Neutrophil (primary cell): ENCODE measurements at regions not wholly inside any gene's neighbourhood (a gene's known extent, or its start where the extent isn't known, plus 50 kb on each side); places are given as distances from the start of the nearest gene placed in this dataset.
"Not testable (repeated sequence)": the region's sequence is repeated elsewhere in the genome, so short reads cannot be mapped to it uniquely, and the experiment has no call there.

Experiments
- H3K27ac ChIP-seq: fragments of 200-600 bp; sonication (generic); 2 replicates; pipeline ENCODE4 v1.5.1; 2016; ENCODE audit warnings: mild to moderate bottlenecking, moderate library complexity
- H3K27me3 ChIP-seq: fragments of 200-600 bp; sonication (generic); 2 replicates; pipeline ENCODE4 v1.6.0; 2016; ENCODE audit warnings: mild to moderate bottlenecking
- H3K36me3 ChIP-seq: fragments of 200-600 bp; sonication (generic); 2 replicates; pipeline ENCODE4 v1.5.1; 2017
- H3K4me1 ChIP-seq, 2 experiments: fragments of 200-600 bp in 1 of 2; sonication (generic) in 1 of 2; 1 replicate in 1 of 2; 2 replicates in 1 of 2; pipeline versions ENCODE4 v1.5.1 to v1.6.1; 2013 to 2016; ENCODE audit warnings: low read depth in 1 of 2, low read length in 1 of 2, mild to moderate bottlenecking in 1 of 2, moderate library complexity in 1 of 2; ENCODE audit not compliant: control insufficient read depth in 1 of 2, insufficient read depth in 1 of 2
- H3K4me3 ChIP-seq, 2 experiments: fragments of 200-600 bp in 1 of 2; sonication (generic) in 1 of 2; 1 replicate in 1 of 2; 2 replicates in 1 of 2; pipeline ENCODE4 v1.5.1; 2013 to 2016; ENCODE audit warnings: low read depth in 1 of 2, low read length in 1 of 2, mild to moderate bottlenecking in 1 of 2, moderate library complexity in 1 of 2
- H3K9me3 ChIP-seq: fragments of 200-600 bp; sonication (generic); 2 replicates; pipeline ENCODE4 v1.5.1; 2016
- TF ChIP-seq, protein P1 (sequence below): fragments of 200-600 bp; sonication (generic); IDR thresholded peaks from 2 replicates; pipeline ENCODE4 v1.5.1; 2016; ENCODE audit warnings: antibody characterized with exemption

DNA sequence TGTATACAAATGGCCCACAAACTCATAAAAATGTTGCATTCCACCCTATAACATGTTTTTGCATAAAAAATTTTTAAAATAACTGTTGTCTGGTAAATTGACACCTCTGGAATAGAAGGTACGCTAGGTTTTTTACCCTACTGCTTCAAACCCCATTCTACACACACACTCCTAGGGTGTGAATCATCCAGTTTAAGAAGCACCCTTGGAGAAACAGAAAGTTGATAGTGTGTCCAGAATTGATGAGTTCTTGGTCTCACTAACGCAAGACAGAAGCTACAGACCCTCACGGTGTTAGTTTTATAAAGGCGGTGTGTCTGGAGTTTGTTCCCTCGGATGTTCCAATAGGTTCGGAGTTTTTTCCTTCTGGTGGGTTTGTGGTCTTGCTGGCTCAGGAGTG, 158.5 kb downstream of the KLRB1 start:
- Histone ChIP-seq H3K4me1 (peaks cover 7 to 8% of the 10 kb centered on the region in 2 experiments), H3K27me3 (no peaks in the 10 kb centered on the region), H3K27ac (no peak overlapping the region), H3K36me3 (no peaks in the 10 kb centered on the region), H3K9me3 (no peaks in the 10 kb centered on the region), H3K4me3 (no peak overlapping the region)
- TF ChIP-seq, protein P1, sequence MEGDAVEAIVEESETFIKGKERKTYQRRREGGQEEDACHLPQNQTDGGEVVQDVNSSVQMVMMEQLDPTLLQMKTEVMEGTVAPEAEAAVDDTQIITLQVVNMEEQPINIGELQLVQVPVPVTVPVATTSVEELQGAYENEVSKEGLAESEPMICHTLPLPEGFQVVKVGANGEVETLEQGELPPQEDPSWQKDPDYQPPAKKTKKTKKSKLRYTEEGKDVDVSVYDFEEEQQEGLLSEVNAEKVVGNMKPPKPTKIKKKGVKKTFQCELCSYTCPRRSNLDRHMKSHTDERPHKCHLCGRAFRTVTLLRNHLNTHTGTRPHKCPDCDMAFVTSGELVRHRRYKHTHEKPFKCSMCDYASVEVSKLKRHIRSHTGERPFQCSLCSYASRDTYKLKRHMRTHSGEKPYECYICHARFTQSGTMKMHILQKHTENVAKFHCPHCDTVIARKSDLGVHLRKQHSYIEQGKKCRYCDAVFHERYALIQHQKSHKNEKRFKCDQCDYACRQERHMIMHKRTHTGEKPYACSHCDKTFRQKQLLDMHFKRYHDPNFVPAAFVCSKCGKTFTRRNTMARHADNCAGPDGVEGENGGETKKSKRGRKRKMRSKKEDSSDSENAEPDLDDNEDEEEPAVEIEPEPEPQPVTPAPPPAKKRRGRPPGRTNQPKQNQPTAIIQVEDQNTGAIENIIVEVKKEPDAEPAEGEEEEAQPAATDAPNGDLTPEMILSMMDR = no peak

DNA sequence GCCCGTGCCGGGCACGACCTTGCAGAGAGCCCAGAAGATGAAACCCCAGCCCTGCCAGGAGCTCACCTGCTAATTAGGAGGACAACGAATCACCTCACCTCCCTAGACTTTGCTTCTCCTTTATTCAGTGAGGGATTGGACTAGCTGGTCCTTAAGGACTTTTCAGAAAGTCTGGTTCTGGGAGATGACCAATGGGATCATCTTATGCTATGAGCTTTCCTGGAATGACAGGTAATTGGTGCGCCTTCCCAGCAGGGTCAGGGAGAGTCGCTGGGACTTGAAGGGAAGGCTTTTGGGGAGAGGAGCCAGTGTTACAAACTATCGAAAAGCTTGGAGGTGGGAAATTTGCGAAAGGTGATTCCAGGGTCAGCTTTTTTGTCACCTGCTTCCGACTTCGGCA, 159.1 kb downstream of the KLRB1 start:
- not testable (repeated sequence) for H3K9me3 ChIP-seq, H3K4me1 ChIP-seq, H3K36me3 ChIP-seq, H3K27ac ChIP-seq, H3K27me3 ChIP-seq
- peak overlapping the region; percentile 61 to 68 for H3K4me3 ChIP-seq

DNA sequence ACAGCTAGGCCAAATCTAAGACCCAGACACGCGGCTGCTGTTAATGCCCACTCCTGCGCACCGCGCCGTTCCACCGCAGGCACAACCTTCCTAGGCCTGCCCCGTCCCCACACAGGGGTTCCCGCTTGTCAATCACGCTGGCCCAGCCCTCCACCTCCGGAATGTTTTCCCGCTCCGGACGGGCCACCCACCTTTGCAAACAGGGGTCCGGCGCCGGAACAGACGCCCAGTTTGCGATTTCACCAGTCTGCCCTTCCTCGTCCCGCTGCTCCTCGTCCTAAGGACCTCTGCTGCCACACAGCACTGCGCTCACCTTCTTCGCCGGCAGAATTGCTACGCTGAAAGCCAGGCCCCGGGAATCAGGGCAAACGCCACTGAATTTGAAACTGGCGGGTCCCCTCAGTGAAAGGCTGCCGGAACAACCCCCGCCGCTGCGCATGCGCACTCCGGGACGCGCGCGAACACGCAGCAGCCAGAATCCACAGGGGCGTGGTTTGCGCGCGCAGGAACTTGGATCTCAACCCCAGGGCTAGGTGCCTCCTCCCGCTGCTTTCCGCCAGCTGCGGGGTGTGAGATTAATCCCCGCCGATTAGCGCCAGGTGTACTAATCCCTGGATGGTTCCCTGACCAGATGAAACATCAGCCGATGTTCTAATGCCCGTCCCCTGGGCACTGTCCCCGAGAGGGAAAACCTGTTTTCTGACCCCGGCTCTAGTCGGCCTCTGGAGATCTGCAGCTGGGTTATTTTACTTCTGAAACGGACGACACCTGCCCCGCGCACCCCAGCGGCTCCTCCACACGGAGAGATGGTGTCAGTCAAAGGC, 159.7 kb downstream of the KLRB1 start:
- not testable (repeated sequence) for H3K4me1 ChIP-seq, H3K36me3 ChIP-seq, H3K27me3 ChIP-seq, H3K27ac ChIP-seq, H3K9me3 ChIP-seq
- peak overlapping the region; percentile 61 to 68 for H3K4me3 ChIP-seq

DNA sequence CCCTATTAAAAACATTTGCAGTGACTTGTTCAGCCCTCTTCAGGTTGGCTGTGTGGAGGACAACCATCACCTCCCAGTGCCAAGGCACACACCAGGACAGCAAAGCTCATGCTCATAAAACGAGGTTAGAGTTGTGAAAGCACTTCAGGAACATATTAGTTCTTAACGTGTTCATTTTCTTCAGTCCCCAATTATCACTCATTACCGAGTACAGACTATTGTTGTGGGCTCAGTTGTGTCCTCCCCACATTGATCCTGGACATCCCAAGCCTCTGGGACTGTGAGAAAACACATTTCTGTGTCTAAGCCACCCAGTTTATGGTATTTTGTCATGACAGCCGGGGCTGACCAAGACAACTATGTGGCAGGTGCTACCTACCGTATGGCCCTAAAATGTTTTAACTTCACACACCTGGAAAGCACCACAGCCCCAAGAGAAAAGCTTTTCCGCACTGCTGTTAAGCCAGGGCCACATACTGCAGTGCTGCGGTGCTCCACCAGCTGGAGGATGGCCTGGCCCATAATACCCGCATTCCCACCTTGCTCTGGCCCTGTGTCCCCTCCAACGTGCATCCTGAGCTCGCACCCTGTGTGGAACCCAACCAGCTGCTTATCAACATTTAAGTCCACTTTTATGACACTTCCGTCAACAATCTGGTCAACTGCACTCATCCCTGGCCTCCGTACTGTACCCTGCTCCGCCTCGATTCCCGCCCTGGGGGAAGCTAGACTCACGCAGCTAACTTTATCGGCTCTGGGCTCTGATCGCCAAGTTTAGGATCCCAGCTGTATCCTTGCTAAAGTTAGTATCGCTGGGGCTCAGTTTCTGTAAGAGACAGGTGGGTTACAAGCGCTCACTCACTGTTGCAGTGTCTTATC, 160.6 kb downstream of the KLRB1 start:
- not testable (repeated sequence) for H3K27ac ChIP-seq, H3K27me3 ChIP-seq, H3K36me3 ChIP-seq, H3K9me3 ChIP-seq, H3K4me1 ChIP-seq
- H3K4me3 ChIP-seq = peak overlapping the region; percentile 61 to 68

DNA sequence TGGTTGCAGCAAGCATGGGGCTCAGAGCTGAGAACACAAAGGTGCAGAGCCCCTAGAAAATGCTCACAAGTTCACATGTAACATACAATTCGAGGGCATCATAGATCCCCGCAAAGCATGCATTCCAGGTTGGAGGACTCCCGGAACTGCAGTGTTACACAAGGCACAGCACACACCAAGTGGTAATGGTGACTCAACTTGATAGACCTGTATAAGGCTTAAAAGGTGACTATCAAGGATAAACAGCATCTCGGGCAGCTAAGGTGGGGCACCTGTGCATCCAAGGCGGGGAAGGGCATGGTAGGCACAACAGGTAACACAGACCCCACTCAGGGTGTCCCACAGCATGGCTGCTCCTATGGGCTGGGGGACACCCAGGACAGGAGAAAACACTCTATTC, 167.3 kb downstream of the KLRB1 start:
- not testable (repeated sequence) for H3K9me3 ChIP-seq, H3K27me3 ChIP-seq, H3K27ac ChIP-seq, H3K4me3 ChIP-seq, H3K4me1 ChIP-seq, H3K36me3 ChIP-seq

DNA sequence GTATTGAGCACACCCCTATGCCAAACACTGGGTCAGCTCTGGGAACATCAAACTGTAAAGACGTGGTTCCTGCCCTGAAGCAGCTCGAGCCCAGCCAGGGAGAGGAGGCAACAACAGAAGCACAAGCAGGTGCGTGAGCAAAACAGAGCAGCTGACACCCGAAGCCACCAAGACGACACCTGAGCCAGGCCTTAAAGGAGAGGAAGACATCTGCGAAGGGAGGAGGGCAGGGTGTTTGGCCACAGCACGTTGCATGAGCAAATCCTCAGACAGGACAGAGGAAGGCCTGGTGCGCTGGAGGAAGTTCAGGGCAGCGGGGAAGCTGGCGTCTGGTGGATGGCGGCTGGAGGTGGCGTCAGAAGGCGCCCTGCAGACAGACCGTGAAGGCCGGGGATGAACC, 172.0 kb downstream of the KLRB1 start:
- H3K27ac ChIP-seq, H3K4me3 ChIP-seq: not testable (repeated sequence)

DNA sequence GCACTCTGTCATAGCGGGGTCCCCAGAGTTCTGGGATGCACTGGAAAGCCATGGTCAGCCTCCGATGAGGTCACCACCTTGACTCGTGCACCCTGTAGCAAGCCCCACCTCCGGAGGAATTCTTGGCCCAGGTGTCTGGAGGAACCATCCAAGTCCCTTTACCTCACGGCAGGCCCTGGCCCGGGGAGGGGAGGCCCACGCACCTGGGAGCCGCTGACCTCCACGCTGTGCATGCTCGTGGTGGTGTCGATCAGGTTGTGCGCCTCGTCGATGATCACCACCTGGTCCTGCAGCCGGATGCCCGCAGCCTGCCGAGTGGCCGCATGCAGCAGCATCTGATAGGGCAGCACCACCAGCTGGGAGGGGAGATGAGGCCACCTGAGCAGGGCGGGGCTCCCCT, 177.3 kb downstream of the KLRB1 start:
- H3K36me3 ChIP-seq, H3K27me3 ChIP-seq, H3K4me3 ChIP-seq, H3K27ac ChIP-seq, H3K9me3 ChIP-seq, H3K4me1 ChIP-seq: not testable (repeated sequence)

More for the DNA sequence above, 172.0 kb downstream of the KLRB1 start:
- not testable (repeated sequence) for H3K36me3 ChIP-seq, H3K9me3 ChIP-seq, H3K27me3 ChIP-seq, H3K4me1 ChIP-seq

DNA sequence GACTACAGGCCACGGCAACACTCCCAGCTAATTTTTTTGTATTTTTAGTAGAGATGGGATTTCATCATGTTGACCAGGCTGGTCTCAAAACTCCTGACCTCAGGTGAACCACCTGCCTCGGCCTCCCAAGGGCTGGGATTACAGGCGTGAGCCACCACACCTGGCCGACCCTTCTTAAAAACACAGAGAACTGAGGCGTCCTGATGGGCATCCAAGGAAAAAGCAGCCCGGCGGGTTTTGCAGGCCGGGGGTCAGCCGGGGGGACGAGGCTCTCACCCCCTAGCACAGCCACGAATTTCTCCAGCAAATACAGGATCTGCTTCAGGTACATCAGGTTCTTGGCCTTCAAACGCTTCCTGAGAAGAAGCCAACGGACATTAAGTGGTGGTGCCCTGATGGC, 178.9 kb downstream of the KLRB1 start:
- peaks cover 11% of the 10 kb centered on the region for H3K36me3 ChIP-seq

DNA sequence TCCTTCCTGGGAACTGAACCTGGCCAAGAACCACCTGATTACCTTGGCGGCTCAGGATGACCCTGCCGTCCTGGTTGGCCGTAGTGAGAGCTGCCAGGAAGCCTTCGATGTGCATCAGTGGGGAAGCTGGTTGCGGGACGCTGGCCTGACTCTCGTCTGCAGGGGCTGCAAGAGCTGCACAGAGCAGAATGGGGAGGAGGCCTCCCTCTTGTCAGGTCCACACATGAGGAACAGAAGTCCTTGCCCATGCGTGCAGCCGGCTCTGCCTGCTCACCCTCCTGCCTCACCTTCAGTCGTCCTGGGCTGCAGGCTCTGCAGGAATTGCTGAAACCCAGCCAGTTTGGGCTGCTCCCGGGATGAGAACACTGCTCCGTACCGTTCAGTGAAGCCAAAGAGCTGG, 182.3 kb downstream of the KLRB1 start:
- H3K4me3 ChIP-seq, H3K27me3 ChIP-seq, H3K27ac ChIP-seq, H3K4me1 ChIP-seq, H3K9me3 ChIP-seq: not testable (repeated sequence)
- H3K36me3 ChIP-seq = peaks cover 16% of the 10 kb centered on the region

More for the DNA sequence above, 178.9 kb downstream of the KLRB1 start:
- H3K4me1 ChIP-seq, H3K27me3 ChIP-seq, H3K4me3 ChIP-seq, H3K27ac ChIP-seq, H3K9me3 ChIP-seq: not testable (repeated sequence)

DNA sequence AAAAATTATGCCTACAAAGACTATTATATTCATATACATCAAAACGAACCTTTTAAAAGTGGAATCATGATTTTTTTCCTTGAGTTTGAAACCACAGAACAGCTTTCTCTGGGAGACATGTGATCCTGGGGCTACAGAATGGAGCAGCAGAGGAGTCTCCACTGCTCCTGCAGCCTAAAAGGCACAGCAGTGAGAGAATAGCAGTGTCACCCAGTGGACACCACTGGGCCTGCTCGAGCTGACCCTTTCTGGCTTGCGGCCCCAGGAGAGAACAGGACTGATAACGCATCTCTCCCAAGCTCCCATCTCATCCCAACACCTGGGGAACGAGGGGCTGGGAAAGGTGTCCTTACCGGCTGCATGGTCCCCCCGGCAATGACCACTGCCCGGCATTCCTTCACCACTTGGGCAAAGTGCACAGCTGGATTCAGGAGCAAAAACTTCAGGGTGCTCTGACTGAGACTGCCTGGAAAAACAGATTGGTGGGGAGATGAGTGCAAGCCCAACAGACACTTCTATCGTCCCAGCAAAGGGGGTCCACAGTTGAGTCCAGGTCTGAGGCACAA, 183.5 kb downstream of the KLRB1 start:
- H3K27me3 ChIP-seq, H3K9me3 ChIP-seq, H3K4me3 ChIP-seq, H3K27ac ChIP-seq, H3K4me1 ChIP-seq: not testable (repeated sequence)
- H3K36me3 ChIP-seq = peaks cover 16% of the 10 kb centered on the region

DNA sequence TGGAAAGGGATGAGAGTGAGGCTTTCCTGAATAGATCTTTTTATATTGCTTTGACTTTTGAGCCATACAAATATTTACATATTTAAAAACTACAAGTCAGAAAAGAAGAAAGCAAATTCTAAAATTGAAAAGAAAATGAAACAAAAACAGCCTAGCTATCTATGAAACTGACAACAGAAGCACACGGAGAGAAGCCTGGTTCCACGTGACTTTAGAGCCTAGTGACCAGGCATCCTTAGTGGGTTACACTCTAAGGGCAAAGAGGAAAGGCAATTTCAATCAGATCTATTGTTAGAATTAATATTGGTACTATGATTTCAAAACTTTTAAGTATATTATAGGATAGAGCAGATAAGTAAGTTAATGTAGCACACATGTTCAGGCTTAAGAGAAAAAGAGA, 185.0 kb downstream of the KLRB1 start:
- not testable (repeated sequence) for H3K27me3 ChIP-seq, H3K27ac ChIP-seq, H3K4me1 ChIP-seq, H3K4me3 ChIP-seq, H3K9me3 ChIP-seq
- H3K36me3 ChIP-seq = peaks cover 21% of the 10 kb centered on the region

DNA sequence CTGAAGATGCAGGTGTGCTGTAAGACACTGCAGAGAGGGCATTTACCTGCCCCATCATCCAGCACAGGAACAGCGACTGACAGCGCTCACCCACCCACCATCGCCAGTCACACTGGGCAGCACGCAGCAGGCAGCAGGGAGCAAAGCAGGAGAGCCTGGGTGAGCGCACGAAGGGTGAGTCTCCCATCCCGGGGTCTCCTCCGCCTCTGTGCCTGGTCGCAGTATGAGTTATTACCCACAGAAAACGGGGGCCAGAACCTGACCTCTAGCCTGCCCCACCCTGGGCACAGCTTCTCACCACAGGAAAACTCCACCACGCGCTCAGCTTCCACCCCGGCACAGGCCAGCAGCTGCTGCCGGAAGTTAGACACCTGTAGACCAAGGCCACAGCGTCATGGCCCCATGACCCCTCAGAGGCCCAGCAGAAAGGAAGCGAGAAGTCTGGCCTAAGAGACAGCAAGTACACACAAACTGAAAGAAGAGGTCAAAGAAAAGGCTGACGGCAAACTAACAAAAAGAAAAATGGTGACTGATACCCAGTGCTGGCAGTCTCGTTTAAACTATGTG, 186.1 kb downstream of the KLRB1 start:
- H3K27ac ChIP-seq, H3K27me3 ChIP-seq, H3K4me1 ChIP-seq, H3K4me3 ChIP-seq, H3K9me3 ChIP-seq: not testable (repeated sequence)
- H3K36me3 ChIP-seq = peaks cover 21% of the 10 kb centered on the region
